ENCODE measurements at regions not wholly inside any gene's neighbourhood (a gene's known extent, or its start where the extent isn't known, plus 50 kb on each side); places are given as distances from the start of the nearest gene placed in this dataset.
"Not testable (repeated sequence)": the region's sequence is repeated elsewhere in the genome, so short reads cannot be mapped to it uniquely, and the experiment has no call there.

DNA sequence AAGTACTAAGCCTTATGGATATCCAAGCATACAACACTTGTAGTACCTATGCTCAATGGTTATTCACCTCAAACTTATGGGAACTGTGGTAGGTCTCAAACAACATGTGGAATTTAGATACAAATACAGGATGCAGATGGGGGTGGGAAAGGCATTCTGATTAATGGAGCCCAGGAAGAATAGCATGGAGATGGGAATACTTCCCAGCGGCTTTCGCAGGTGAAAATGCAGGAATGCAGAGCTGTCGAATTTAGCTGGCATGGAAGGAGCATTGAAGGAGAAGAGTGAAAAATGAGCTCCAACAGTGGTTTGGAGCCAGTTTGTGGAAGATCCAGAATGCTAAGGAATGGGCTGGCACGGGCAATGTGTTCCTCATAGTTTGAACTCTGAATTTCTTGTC, 89.9 kb downstream of the NKX2-1 start:
- ATAC-seq (no peak), DNase-seq (no peak)
- H3K4me3 Mint-ChIP-seq: no peak overlapping the region
- no peaks in the 10 kb centered on the region for H3K27me3 Mint-ChIP-seq
- no peaks in the 10 kb centered on the region for H3K36me3 Mint-ChIP-seq
- no peaks in the 10 kb centered on the region for H3K4me1 Mint-ChIP-seq
- no peaks in the 10 kb centered on the region for H3K9me3 Mint-ChIP-seq (ENCODE audit: low read depth)
- no peak overlapping the region for H3K27ac Mint-ChIP-seq
- CTCF ChIA-PET: no interaction called here

DNA sequence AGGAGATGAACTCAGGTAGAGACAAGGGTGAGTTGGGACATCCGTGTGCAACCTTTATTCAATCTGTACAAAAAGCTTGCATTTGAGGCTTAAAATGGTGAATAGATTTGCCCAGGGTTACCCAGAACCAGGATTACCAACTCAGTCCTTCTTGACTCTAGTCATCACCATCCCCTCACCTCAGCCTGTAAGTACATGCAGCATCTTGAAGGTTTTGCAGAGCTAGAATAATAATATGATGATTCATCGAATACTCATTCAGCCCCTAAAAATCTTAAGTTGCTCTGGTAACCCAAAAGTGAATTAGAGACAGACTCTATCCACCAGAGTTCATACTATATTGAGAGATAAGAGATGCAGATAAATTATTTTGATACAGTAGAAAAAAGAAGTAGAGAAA, 90.3 kb downstream of the NKX2-1 start:
- CTCF ChIA-PET: no interaction called here
- ATAC-seq: no peak
- no peaks in the 10 kb centered on the region for H3K9me3 Mint-ChIP-seq (ENCODE audit: low read depth)
- no peak overlapping the region for H3K27ac Mint-ChIP-seq
- H3K27me3 Mint-ChIP-seq: no peaks in the 10 kb centered on the region
- DNase-seq: no peak
- H3K4me1 Mint-ChIP-seq: no peaks in the 10 kb centered on the region
- H3K4me3 Mint-ChIP-seq: no peak overlapping the region
- no peaks in the 10 kb centered on the region for H3K36me3 Mint-ChIP-seq

DNA sequence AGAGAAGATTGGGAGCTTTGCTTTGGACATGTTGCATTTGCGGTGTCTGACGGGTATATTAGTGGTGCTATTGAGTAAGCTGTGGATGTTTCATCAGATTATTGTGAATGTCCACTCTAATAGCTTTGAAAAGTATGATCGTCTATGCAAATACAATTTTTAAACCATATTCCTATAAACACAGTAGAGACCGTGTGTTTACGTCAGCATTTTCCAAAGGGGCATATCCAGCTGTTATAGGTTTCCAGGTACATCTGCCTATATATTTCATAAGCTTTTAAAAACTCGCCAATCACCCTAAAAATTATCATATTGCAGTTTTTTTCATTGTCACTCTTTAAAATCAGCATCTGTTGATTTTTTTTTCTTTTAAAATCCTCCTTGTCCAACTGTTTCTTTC, 91.7 kb downstream of the NKX2-1 start:
- CTCF ChIA-PET: no interaction called here
- Mint-ChIP-seq H3K4me1 (no peaks in the 10 kb centered on the region), H3K36me3 (no peaks in the 10 kb centered on the region), H3K27ac (no peak overlapping the region), H3K4me3 (no peak overlapping the region), H3K27me3 (no peaks in the 10 kb centered on the region), H3K9me3 (ENCODE audit: low read depth) (no peaks in the 10 kb centered on the region)
- ATAC-seq (no peak), DNase-seq (no peak)

DNA sequence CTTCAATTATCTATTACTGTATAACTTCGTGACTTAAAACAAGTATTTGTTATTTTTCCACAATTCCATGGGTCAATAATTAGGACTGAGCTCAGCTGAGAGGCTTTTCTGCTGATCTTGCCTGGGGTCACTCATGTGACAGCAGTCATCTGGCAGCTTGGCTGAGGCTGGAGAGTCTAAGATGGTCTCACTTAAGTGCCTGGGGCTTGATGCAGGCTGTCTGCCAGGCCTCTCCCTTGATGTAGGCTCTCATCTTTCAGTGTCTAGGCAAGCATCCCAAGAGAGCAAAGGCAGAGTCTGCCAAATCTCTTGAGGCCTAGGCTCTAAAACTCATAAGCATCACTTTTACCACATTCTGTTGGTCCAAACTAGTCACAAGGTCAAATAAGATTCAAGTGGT, 93.2 kb downstream of the NKX2-1 start:
- Mint-ChIP-seq H3K9me3 (ENCODE audit: low read depth) (no peaks in the 10 kb centered on the region), H3K27ac (no peak overlapping the region), H3K4me1 (no peaks in the 10 kb centered on the region), H3K4me3 (no peak overlapping the region), H3K27me3 (no peaks in the 10 kb centered on the region), H3K36me3 (no peaks in the 10 kb centered on the region)
- DNase-seq (no peak), ATAC-seq (no peak)
- CTCF ChIA-PET: no interaction called here

DNA sequence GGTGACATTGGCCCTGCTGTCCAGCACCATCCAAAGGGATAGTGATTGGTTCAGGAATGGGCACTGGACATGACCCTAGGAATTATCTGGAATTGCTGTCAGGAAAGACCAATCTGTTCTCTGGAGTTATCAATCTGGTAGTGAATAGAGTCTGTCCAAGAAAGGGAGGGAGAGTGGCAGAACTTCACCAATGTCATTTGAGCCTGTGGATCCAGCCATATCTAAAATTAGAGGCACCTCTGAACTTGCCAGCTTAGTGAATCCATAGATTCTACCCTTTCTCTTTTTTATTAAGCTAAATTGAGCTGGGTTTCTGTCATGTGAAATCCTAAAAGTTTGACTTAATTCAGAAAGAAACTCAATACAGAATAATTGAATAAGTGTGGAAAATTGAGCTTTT, 93.9 kb downstream of the NKX2-1 start:
- H3K27ac Mint-ChIP-seq: no peak overlapping the region
- H3K9me3 Mint-ChIP-seq (ENCODE audit: low read depth): no peaks in the 10 kb centered on the region
- ATAC-seq: no peak
- H3K36me3 Mint-ChIP-seq: no peaks in the 10 kb centered on the region
- no peak overlapping the region for H3K4me3 Mint-ChIP-seq
- no peaks in the 10 kb centered on the region for H3K4me1 Mint-ChIP-seq
- CTCF ChIA-PET: no interaction called here
- no peaks in the 10 kb centered on the region for H3K27me3 Mint-ChIP-seq
- DNase-seq: no peak

DNA sequence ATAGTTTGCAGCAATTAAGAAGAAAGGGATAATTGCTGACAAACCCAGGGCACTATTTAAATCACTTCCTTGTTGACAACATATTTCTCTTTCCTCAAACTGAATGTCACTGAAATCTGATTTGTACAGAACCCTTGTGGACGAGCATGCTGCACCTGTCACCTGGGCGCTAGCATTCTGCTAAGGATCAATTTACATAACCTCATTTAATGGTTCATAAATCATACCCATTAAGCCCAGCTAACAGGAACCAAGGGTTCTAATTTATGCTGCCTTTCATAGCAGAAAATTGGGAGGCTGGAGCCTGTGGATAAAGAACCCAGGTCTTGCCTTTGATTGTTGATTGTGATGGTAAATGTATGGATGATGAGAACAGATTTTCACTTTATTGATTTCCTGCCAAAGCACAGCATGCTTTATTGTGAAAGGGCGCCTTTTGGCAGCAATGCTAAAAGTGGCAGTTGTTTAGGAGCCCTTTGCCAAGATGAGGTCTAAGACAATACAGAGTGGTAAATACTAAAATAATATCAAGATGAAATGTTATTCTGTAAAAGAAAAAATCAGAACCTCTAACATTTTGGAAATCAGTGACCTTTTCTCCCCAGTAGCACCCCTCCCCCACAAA, 95.4 kb downstream of the NKX2-1 start:
- DNase-seq: no peak

DNA sequence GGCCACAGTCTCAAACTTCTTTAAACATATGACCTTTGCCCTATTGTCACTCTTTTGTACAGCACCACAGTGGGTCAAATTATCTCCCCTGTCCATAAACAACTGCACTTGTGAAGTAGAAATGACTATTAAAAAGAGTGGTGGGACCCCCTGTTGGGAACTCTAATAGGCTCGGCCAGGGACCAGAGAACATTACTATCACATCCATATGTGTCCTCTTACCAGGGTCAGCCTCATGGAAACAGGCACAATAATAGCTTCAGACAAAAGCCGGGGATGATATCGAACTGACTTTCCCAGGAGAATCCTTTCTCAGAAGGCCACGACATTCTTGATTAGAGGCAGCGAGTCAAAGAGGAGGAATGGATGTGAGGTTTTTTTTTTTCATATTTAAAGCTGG, 96.6 kb downstream of the NKX2-1 start:
- Mint-ChIP-seq H3K27me3 (peaks cover 3% of the 10 kb centered on the region), H3K9me3 (ENCODE audit: low read depth) (no peaks in the 10 kb centered on the region), H3K4me1 (no peaks in the 10 kb centered on the region), H3K36me3 (no peaks in the 10 kb centered on the region), H3K4me3 (no peak overlapping the region), H3K27ac (no peak overlapping the region)
- ATAC-seq (no peak), DNase-seq (no peak)
- CTCF ChIA-PET: no interaction called here

More for the DNA sequence above, 95.4 kb downstream of the NKX2-1 start:
- Mint-ChIP-seq H3K36me3 (no peaks in the 10 kb centered on the region), H3K9me3 (ENCODE audit: low read depth) (no peaks in the 10 kb centered on the region), H3K27me3 (peaks cover 3% of the 10 kb centered on the region), H3K4me1 (no peaks in the 10 kb centered on the region), H3K4me3 (no peak overlapping the region), H3K27ac (no peak overlapping the region)
- ATAC-seq: no peak
- CTCF ChIA-PET: no interaction called here

DNA sequence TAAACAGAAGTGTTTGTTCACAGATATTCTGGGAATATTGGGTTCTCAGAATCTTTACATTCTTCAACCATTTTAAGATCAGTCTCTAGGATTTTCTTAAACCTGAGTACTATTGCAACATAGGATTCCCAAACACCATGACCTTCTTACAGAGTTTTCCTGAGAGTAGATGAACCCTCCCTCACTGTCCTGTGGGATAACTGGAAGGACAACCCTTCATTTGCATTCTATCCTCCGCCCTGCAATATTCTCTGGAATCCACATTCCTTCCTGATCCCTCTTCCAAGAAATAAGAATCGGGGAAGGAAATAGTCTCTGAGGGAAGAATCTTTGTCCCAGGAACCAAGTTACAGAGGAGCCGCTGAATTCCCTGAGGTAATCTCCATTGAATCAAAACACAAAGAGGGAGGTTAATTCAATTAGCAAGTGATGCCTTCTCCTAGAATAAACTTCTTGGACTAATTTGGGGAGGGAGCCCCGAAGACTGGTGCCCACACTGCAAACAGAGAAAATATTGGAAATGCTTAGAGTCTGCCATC, 99.8 kb upstream of the MBIP start:
- H3K27me3 Mint-ChIP-seq: peaks cover 3% of the 10 kb centered on the region
- H3K4me1 Mint-ChIP-seq: no peaks in the 10 kb centered on the region
- no peaks in the 10 kb centered on the region for H3K36me3 Mint-ChIP-seq
- CTCF ChIA-PET: no interaction called here
- no peaks in the 10 kb centered on the region for H3K9me3 Mint-ChIP-seq (ENCODE audit: low read depth)
- H3K27ac Mint-ChIP-seq: no peak overlapping the region
- ATAC-seq (no peak), DNase-seq (no peak)
- H3K4me3 Mint-ChIP-seq: no peak overlapping the region

DNA sequence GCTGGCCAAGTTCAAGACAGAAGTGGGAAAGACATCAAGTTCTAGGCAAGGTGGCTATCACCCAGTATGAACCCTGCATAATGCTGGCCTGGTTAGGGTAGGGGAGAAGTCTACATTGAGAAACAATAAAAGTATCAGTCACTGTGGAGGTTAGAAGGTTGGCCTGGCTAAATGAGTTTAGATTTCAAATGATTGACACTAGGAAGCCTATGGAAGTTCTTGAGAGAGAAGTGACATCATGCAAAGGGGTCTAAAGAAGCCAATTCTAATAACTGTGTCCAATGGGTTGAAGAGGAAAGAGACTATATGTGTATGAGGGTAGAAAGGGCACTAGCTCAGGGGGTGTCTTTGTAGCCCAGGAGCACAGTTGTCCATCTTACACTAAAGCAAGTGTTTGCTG, 98.5 kb upstream of the MBIP start:
- no peak overlapping the region for H3K27ac Mint-ChIP-seq
- H3K36me3 Mint-ChIP-seq: no peaks in the 10 kb centered on the region
- no peaks in the 10 kb centered on the region for H3K9me3 Mint-ChIP-seq (ENCODE audit: low read depth)
- peaks cover 3% of the 10 kb centered on the region for H3K27me3 Mint-ChIP-seq
- no peak for DNase-seq
- no peak overlapping the region for H3K4me3 Mint-ChIP-seq
- ATAC-seq: no peak
- CTCF ChIA-PET: no interaction called here
- no peaks in the 10 kb centered on the region for H3K4me1 Mint-ChIP-seq

DNA sequence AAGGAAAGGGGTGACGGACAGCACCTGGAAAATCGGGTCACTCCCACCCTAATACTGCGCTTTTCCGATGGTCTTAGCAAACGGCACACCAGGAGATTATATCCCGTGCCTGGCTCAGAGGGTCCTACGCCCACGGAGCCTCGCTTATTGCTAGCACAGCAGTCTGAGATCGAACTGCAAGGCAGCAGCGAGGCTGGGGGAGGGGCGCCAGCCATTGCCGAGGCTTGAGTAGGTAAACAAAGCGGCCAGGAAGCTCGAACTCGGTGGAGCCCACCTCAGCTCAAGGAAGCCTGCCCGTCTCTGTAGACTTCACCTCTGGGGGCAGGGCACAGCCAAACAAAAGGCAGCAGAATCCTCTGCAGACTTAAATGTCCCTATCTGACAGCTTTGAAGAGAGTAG, 91.5 kb upstream of the MBIP start:
- H3K9me3 Mint-ChIP-seq (ENCODE audit: low read depth); H3K27ac Mint-ChIP-seq; DNase-seq; H3K4me1 Mint-ChIP-seq; H3K36me3 Mint-ChIP-seq; CTCF ChIA-PET; H3K27me3 Mint-ChIP-seq; H3K4me3 Mint-ChIP-seq; ATAC-seq: not testable (repeated sequence)

DNA sequence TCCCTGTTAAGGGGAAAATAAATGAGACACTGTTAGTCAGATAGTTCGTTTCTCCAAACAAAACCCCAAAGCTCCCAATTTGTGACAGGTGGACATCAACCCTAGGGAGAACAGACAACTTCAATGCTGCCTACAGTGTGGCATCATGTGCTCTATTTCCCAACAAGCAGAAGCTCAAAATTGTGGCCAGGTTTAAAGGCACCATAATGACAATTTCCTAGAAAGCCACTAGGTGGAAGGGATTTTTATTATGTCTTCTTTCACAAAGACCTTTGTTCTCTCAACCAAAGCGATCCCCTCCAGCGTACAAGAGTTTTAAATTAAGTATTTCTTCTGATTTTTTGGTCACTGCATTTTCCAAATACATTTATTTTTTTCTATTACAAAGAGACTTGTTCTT, 88.0 kb upstream of the MBIP start:
- Mint-ChIP-seq H3K9me3 (ENCODE audit: low read depth) (peaks cover 2% of the 10 kb centered on the region), H3K27me3 (no peaks in the 10 kb centered on the region), H3K36me3 (no peaks in the 10 kb centered on the region), H3K27ac (no peak overlapping the region), H3K4me3 (no peak overlapping the region), H3K4me1 (no peaks in the 10 kb centered on the region)
- no peak for DNase-seq
- CTCF ChIA-PET: no interaction called here
- no peak for ATAC-seq

DNA sequence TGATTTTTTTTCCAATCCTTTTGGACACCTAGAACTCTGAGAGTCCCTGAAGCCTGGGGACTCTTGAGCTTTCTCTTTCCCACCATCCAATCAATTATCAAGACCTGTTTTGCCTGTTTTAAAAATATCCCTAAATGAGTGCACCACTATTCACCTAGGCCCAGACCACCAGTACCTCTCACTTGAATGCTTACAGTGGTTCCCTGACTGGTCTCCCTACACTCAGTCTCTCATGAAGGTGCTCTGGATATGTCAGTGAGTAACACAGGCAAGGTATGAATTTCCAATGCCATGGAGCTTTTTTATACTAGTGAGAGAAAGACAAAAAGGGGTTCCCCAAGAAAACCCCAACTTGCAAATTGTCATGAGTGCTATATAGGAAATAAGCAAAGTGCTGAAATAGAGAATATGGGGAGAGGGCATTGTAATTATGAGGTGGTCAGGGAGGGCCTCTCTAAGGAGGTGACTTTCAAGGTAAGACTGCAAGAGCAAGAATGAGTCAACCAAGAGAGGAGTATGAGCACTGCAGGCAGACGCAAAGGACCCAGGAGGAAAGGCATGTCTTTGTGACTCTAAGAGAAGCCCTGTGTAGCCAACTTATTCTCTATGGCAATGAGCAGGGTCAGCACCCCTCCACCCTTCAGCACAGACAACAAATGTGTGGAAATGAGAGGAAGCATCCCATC, 85.3 kb upstream of the MBIP start:
- ATAC-seq (no peak), DNase-seq (no peak)
- CTCF ChIA-PET: no interaction called here
- no peaks in the 10 kb centered on the region for H3K9me3 Mint-ChIP-seq (ENCODE audit: low read depth)
- H3K4me3 Mint-ChIP-seq: no peak overlapping the region
- H3K27ac Mint-ChIP-seq: no peak overlapping the region
- H3K4me1 Mint-ChIP-seq: no peaks in the 10 kb centered on the region
- H3K36me3 Mint-ChIP-seq: no peaks in the 10 kb centered on the region
- H3K27me3 Mint-ChIP-seq: no peaks in the 10 kb centered on the region

DNA sequence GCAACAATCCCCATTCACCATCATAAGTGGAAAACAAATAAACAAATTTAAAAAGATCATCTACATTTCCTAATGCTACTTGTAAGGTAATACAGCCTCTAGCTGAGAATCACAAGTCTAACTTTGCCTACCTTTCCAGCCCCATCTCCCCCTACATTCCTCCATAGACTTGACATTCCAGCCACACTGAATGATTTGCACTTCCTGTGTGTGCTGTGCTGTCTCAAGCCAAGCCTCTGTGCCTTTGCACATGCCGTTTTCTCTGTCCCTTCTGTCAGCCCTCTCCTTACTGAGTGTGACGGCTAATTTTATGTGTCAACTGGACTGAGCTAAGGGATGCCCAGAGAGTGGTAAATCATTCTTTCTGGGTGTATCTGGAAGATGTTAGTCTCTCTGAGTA, 82.4 kb upstream of the MBIP start:
- H3K27ac Mint-ChIP-seq: no peak overlapping the region
- no peaks in the 10 kb centered on the region for H3K4me1 Mint-ChIP-seq
- no peak for DNase-seq
- ATAC-seq: no peak
- no peaks in the 10 kb centered on the region for H3K36me3 Mint-ChIP-seq
- H3K9me3 Mint-ChIP-seq (ENCODE audit: low read depth): no peaks in the 10 kb centered on the region
- CTCF ChIA-PET: no interaction called here
- H3K27me3 Mint-ChIP-seq: no peaks in the 10 kb centered on the region
- no peak overlapping the region for H3K4me3 Mint-ChIP-seq

DNA sequence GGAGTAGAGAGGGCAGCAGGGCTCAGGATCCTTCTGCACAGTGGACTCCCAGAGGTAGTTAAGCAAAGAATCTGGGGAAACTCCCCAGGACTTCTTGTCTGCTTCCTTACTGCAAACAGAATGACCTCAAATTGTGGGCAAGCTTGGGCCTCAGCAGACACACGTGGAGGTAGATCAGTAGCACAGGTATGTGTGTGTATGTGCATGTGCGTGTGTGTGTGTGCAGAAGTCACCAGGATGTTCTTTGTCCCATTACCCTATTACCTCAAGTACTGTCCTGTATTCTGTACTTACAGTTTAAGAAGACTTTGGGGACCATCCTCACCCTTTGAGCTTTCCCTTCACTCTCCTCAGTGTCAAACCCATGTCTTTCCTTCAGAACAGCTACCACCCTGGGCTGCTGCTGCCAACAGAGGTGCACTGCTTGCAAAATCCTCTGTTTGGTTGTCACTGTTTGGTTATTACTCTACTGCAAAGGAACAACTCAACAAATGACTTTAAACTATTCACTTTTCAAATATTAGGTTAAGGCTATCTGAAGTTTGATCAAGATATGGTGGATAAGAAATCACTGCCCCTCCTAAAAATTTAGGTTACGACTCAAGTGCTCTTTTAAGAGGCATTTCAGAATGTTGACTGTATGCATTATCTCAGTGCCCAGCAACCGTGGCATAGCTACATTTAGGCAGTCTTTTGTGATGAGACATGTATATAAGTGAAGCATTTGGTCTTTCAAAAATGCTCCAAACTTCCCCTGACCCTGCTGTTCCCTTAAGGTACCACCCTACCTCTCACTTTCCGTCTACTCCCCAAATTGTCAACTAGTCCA, 78.2 kb upstream of the MBIP start:
- Mint-ChIP-seq H3K4me3 (no peak overlapping the region), H3K36me3 (no peaks in the 10 kb centered on the region), H3K27me3 (peaks cover 1% of the 10 kb centered on the region), H3K9me3 (ENCODE audit: low read depth) (no peaks in the 10 kb centered on the region), H3K4me1 (no peaks in the 10 kb centered on the region), H3K27ac (no peak overlapping the region)
- ATAC-seq (no peak), DNase-seq (no peak)
- CTCF ChIA-PET: no interaction called here
